ENCODE measurements at regions not wholly inside any gene's neighbourhood (a gene's known extent, or its start where the extent isn't known, plus 50 kb on each side); places are given as distances from the start of the nearest gene placed in this dataset.

DNA sequence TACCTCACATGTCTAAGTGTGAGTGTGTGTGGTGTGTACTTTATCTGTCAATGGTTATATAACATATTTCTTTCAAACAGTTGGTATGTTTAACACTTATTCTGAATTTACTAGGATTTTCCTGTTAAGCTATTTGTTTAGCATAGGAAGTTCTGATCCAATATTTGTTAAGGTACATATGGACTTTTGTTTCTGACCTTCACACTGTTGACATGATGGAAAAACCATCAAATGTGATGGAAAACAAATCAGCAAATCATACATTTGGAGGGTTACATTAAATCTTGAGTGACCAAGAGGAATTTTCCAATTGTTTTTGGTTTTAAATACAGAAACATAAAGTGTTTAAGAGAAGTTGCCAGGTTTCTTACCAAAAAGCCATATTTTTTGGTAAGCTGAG is 638.9 kb downstream of the STK39 start:
- TF ChIP-seq, protein P1, sequence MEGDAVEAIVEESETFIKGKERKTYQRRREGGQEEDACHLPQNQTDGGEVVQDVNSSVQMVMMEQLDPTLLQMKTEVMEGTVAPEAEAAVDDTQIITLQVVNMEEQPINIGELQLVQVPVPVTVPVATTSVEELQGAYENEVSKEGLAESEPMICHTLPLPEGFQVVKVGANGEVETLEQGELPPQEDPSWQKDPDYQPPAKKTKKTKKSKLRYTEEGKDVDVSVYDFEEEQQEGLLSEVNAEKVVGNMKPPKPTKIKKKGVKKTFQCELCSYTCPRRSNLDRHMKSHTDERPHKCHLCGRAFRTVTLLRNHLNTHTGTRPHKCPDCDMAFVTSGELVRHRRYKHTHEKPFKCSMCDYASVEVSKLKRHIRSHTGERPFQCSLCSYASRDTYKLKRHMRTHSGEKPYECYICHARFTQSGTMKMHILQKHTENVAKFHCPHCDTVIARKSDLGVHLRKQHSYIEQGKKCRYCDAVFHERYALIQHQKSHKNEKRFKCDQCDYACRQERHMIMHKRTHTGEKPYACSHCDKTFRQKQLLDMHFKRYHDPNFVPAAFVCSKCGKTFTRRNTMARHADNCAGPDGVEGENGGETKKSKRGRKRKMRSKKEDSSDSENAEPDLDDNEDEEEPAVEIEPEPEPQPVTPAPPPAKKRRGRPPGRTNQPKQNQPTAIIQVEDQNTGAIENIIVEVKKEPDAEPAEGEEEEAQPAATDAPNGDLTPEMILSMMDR (IDR thresholded peaks at IDR 0.05): no peak
- no peak for TF ChIP-seq POLR2A (IDR thresholded peaks at IDR 0.05)
